ENCODE measurements at regions not wholly inside any gene's neighbourhood (a gene's known extent, or its start where the extent isn't known, plus 50 kb on each side); places are given as distances from the start of the nearest gene placed in this dataset.

GRCh38 chr12:105705765-105706164, 375.3 kb downstream of the C12orf75 start:
- Histone ChIP-seq H3K4me3 (ENCODE audit: low read length) (no peak overlapping the region), H3K9me3 (ENCODE audit: insufficient read depth, low read depth, low read length) (no peaks in the 10 kb centered on the region), H3K9ac (ENCODE audit: low read depth, low read length) (no peak overlapping the region), H3K36me3 (ENCODE audit: insufficient read depth, low read depth, low read length) (no peaks in the 10 kb centered on the region), H3K4me1 (ENCODE audit: insufficient read depth, low read length) (peaks cover 8% of the 10 kb centered on the region; the same call in 1 of the 2 replicates), H3K27ac (ENCODE audit: low read length) (no peak overlapping the region), H3K27me3 (ENCODE audit: insufficient read depth, low read length) (no peaks in the 10 kb centered on the region)

DNA sequence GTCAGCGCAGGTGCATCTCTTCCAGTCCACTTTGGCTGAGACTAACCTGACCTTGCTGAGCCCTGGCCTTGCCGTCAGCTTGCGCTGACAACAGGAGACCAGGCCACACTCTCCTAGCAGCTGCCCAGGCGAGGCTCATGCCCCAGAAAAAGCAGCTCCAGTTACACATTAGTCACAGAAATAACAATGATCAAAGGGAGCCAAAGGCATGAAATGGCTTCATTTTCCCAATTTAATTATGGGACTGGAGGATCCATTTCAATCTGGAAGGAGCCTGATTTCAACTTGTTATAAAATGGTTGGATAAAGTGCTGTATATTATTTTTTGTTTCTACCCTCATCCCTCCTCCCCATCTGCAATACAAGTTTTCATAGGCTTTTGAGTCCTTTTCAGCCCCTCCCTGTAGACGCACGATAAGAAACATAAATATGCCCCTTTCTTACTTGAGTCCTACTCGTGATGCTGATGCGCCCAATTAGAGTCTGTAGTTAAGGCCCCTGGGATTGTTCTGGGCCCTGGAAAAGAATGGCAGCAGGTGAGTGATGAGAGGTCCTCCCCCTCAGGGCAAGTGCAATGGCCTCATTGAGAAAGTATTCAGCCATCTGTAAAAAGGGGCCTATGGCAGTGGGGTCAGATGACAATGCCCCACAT, 376.0 kb downstream of the C12orf75 start:
- H3K27ac ChIP-seq (ENCODE audit: low read length): no peak overlapping the region
- H3K4me3 ChIP-seq (ENCODE audit: low read length): no peak overlapping the region
- H3K9me3 ChIP-seq (ENCODE audit: insufficient read depth, low read depth, low read length): no peaks in the 10 kb centered on the region
- H3K4me1 ChIP-seq (ENCODE audit: insufficient read depth, low read length): peaks cover 8% of the 10 kb centered on the region; the same call in 1 of the 2 replicates
- no peaks in the 10 kb centered on the region for H3K36me3 ChIP-seq (ENCODE audit: insufficient read depth, low read depth, low read length)
- H3K27me3 ChIP-seq (ENCODE audit: insufficient read depth, low read length): no peaks in the 10 kb centered on the region
- no peak overlapping the region for H3K9ac ChIP-seq (ENCODE audit: low read depth, low read length)

DNA sequence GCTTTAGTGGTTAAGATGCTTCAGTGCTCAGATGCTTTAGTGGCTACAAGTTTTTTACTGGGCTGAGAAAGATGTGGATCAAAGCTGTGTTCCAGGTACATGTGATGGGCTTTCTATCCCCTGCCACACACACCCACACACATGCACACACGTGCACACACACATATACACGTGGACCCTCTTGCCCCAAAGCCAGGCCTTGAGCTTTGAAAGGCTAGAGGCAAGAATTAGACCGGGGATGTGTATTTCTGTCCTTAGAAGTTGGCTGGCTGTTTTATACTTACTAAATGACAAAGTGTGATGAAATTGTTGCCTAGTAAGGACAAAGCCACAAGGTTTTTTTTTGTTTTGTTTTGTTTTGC, 376.5 kb downstream of the C12orf75 start:
- Histone ChIP-seq H3K36me3 (ENCODE audit: insufficient read depth, low read depth, low read length) (no peaks in the 10 kb centered on the region), H3K27me3 (ENCODE audit: insufficient read depth, low read length) (no peaks in the 10 kb centered on the region), H3K4me1 (ENCODE audit: insufficient read depth, low read length) (peaks cover 8% of the 10 kb centered on the region; the same call in 1 of the 2 replicates), H3K4me3 (ENCODE audit: low read length) (no peak overlapping the region), H3K27ac (ENCODE audit: low read length) (no peak overlapping the region), H3K9me3 (ENCODE audit: insufficient read depth, low read depth, low read length) (no peaks in the 10 kb centered on the region), H3K9ac (ENCODE audit: low read depth, low read length) (no peak overlapping the region)

- Histone ChIP-seq H3K9ac (ENCODE audit: low read depth, low read length) (no peak overlapping the region), H3K9me3 (ENCODE audit: insufficient read depth, low read depth, low read length) (no peaks in the 10 kb centered on the region), H3K27ac (ENCODE audit: low read length) (no peak overlapping the region), H3K27me3 (ENCODE audit: insufficient read depth, low read length) (no peaks in the 10 kb centered on the region), H3K4me1 (ENCODE audit: insufficient read depth, low read length) (peaks cover 9% of the 10 kb centered on the region; the same call in 1 of the 2 replicates), H3K4me3 (ENCODE audit: low read length) (0 out of 2 replicates have a peak overlapping the region, but pooled peaks have one; percentile 9), H3K36me3 (ENCODE audit: insufficient read depth, low read depth, low read length) (no peaks in the 10 kb centered on the region)
Measured at GRCh38 chr12:105713606-105714305, 383.3 kb downstream of the C12orf75 start.

- Histone ChIP-seq H3K4me3 (ENCODE audit: low read length) (no peak overlapping the region), H3K27me3 (ENCODE audit: insufficient read depth, low read length) (no peaks in the 10 kb centered on the region), H3K9ac (ENCODE audit: low read depth, low read length) (no peak overlapping the region), H3K4me1 (ENCODE audit: insufficient read depth, low read length) (peaks cover 15% of the 10 kb centered on the region; the same call in 1 of the 2 replicates), H3K36me3 (ENCODE audit: insufficient read depth, low read depth, low read length) (no peaks in the 10 kb centered on the region), H3K9me3 (ENCODE audit: insufficient read depth, low read depth, low read length) (no peaks in the 10 kb centered on the region), H3K27ac (ENCODE audit: low read length) (no peak overlapping the region)
Measured at GRCh38 chr12:105716621-105717020, 386.1 kb downstream of the C12orf75 start.

DNA sequence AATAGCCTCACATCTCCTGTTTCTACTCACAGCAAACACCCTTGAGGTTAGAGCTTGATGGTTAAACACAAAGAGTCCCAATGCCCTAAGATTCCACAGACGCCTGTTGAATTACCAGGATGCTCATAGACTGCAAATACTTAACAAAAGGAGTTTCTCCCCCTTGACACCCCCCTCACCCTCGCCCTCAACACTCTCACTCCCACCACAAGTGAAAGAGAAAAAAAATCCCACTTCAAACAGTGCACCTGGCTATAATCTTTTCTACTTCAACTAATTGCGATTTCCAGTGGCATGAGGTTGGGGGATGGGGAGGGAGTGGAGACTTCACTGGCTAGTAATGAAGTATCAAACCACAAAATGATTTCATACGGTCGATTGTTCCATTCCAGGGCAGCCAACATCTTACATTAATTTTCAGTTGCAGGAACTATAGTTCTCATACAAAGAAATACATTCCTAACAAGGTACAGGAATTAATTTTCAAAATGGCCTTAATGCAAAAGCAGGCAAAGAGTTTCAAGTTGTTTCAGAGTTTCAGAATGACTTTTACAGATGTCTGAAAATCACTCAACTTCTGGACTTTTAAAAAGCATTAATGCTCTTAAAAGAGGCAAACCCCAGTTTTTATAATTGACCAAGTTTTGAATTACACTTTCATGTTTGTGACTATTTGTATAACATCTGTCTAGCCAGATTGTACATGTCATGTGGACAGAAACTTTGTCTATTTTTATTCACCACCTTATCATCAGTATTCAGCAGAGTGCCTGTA, 390.7 kb downstream of the C12orf75 start:
- no peak overlapping the region for H3K27ac ChIP-seq (ENCODE audit: low read length)
- no peak overlapping the region for H3K9ac ChIP-seq (ENCODE audit: low read depth, low read length)
- no peaks in the 10 kb centered on the region for H3K27me3 ChIP-seq (ENCODE audit: insufficient read depth, low read length)
- no peaks in the 10 kb centered on the region for H3K36me3 ChIP-seq (ENCODE audit: insufficient read depth, low read depth, low read length)
- H3K9me3 ChIP-seq (ENCODE audit: insufficient read depth, low read depth, low read length): no peaks in the 10 kb centered on the region
- H3K4me3 ChIP-seq (ENCODE audit: low read length): no peak overlapping the region
- H3K4me1 ChIP-seq (ENCODE audit: insufficient read depth, low read length): peaks cover 12% of the 10 kb centered on the region; the same call in 1 of the 2 replicates

- Histone ChIP-seq H3K27me3 (ENCODE audit: insufficient read depth, low read length) (no peaks in the 10 kb centered on the region), H3K36me3 (ENCODE audit: insufficient read depth, low read depth, low read length) (no peaks in the 10 kb centered on the region), H3K4me1 (ENCODE audit: insufficient read depth, low read length) (peaks cover 12% of the 10 kb centered on the region; the same call in 1 of the 2 replicates), H3K4me3 (ENCODE audit: low read length) (no peak overlapping the region), H3K9ac (ENCODE audit: low read depth, low read length) (no peak overlapping the region), H3K27ac (ENCODE audit: low read length) (no peak overlapping the region), H3K9me3 (ENCODE audit: insufficient read depth, low read depth, low read length) (no peaks in the 10 kb centered on the region)
Measured at GRCh38 chr12:105721891-105722290, 391.4 kb downstream of the C12orf75 start.

DNA sequence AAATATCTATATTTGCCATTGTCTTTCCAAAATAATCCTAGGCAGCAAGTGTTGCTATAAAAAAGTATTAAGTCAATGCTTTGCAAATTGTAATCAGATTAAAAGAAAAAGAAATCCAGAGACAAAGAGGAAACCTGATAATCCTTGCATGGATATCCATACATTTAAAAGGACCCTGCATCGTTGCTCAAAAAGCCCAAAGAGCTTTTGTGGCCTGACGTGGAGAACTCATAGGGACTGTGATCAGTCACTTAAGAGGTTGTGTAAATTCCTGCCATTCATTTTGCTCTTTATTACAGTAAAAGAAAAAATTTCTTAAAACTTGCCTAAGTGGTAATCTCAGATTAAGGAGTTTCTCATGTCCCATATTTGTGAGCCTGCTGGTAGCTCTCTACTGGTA, 392.6 kb downstream of the C12orf75 start:
- Histone ChIP-seq H3K4me3 (ENCODE audit: low read length) (no peak overlapping the region), H3K27ac (ENCODE audit: low read length) (no peak overlapping the region), H3K4me1 (ENCODE audit: insufficient read depth, low read length) (peaks cover 12% of the 10 kb centered on the region; the same call in 1 of the 2 replicates), H3K9me3 (ENCODE audit: insufficient read depth, low read depth, low read length) (no peaks in the 10 kb centered on the region), H3K36me3 (ENCODE audit: insufficient read depth, low read depth, low read length) (no peaks in the 10 kb centered on the region), H3K27me3 (ENCODE audit: insufficient read depth, low read length) (no peaks in the 10 kb centered on the region), H3K9ac (ENCODE audit: low read depth, low read length) (no peak overlapping the region)

DNA sequence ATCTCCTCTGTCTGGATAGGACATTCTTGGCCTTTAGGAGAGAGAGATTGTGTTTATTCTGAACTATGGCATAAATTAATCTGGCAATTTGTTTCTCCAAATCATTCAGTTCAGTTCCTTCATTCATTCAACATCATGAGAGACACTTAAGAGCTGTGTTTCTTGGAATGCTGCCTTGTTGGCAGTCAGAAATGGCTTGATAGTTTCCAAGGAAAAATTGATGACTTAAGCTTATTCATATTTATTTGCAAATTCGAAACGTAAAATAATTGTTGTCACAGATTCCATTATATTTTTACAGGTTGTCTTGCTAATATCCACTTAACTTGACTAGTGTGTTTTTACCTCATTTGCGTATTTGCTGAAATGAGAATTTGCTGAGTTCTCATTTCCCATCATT, 393.0 kb downstream of the C12orf75 start:
- Histone ChIP-seq H3K27me3 (ENCODE audit: insufficient read depth, low read length) (no peaks in the 10 kb centered on the region), H3K36me3 (ENCODE audit: insufficient read depth, low read depth, low read length) (no peaks in the 10 kb centered on the region), H3K9me3 (ENCODE audit: insufficient read depth, low read depth, low read length) (no peaks in the 10 kb centered on the region), H3K4me3 (ENCODE audit: low read length) (no peak overlapping the region), H3K27ac (ENCODE audit: low read length) (no peak overlapping the region), H3K4me1 (ENCODE audit: insufficient read depth, low read length) (peaks cover 12% of the 10 kb centered on the region; the same call in 1 of the 2 replicates), H3K9ac (ENCODE audit: low read depth, low read length) (no peak overlapping the region)

DNA sequence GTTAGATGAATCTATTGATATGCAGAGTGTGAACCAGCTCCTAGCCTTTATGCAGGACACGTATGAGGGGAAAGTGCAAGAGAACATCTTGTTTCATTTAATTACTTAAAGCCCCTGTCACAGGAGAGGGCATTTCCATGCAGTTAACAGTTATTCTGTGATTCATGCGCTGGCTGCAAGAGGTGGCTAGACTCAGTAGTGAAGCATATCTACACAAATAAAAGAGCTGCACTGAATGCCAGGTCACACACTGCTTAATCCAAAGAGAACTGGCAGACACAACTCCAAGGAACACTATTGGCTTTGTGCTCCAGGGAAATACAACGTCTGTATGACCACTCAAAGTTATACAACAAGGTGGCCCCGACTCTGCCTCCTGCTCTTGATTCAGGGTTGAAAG, 394.1 kb downstream of the C12orf75 start:
- H3K27ac ChIP-seq (ENCODE audit: low read length): no peak overlapping the region
- no peak overlapping the region for H3K4me3 ChIP-seq (ENCODE audit: low read length)
- H3K9ac ChIP-seq (ENCODE audit: low read depth, low read length): no peak overlapping the region
- H3K27me3 ChIP-seq (ENCODE audit: insufficient read depth, low read length): no peaks in the 10 kb centered on the region
- H3K4me1 ChIP-seq (ENCODE audit: insufficient read depth, low read length): peaks cover 12% of the 10 kb centered on the region; the same call in 1 of the 2 replicates
- no peaks in the 10 kb centered on the region for H3K36me3 ChIP-seq (ENCODE audit: insufficient read depth, low read depth, low read length)
- H3K9me3 ChIP-seq (ENCODE audit: insufficient read depth, low read depth, low read length): no peaks in the 10 kb centered on the region

DNA sequence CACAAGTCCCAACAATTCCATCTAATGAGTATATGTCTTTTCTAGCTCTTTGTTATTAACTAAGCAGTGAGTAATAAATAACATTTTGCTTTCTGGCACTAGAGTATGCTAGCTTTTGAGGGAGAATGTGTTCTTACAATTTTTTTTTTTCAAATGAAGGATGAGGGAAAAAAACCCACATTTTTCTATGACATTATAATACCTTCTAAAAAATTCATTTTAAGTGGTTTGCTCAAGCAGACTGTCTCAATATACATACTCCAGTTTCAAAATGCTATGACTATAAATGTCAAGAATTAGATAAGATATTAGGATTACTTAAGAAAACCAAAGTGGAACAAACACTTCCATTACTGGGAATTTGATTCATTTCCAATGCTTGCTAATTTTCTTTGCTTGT, 394.6 kb downstream of the C12orf75 start:
- Histone ChIP-seq H3K27me3 (ENCODE audit: insufficient read depth, low read length) (no peaks in the 10 kb centered on the region), H3K36me3 (ENCODE audit: insufficient read depth, low read depth, low read length) (no peaks in the 10 kb centered on the region), H3K4me1 (ENCODE audit: insufficient read depth, low read length) (peaks cover 12% of the 10 kb centered on the region; the same call in 1 of the 2 replicates), H3K4me3 (ENCODE audit: low read length) (no peak overlapping the region), H3K9me3 (ENCODE audit: insufficient read depth, low read depth, low read length) (no peaks in the 10 kb centered on the region), H3K27ac (ENCODE audit: low read length) (no peak overlapping the region), H3K9ac (ENCODE audit: low read depth, low read length) (no peak overlapping the region)
